H9 (cell line): ENCODE measurements at regions not wholly inside any gene's neighbourhood (a gene's known extent, or its start where the extent isn't known, plus 50 kb on each side); places are given as distances from the start of the nearest gene placed in this dataset.

Experiments
- DNase-seq: peaks from one replicate; pipeline ENCODE4 v3.0.0-alpha.2; 2017
- H2AFZ ChIP-seq: one replicate; pipeline ENCODE4 v1.6.1; 2013; ENCODE audit warnings: mild to moderate bottlenecking, low read length, control low read depth, moderate library complexity
- H2AK5ac ChIP-seq: 2 replicates; pipeline ENCODE4 v1.6.1; 2013; ENCODE audit warnings: low read length, control low read depth, mixed read lengths; ENCODE audit not compliant: insufficient read length
- H2BK120ac ChIP-seq: one replicate; pipeline ENCODE4 v1.6.1; 2013; ENCODE audit warnings: low read depth, mild to moderate bottlenecking, low read length, control low read depth, inconsistent platforms; ENCODE audit not compliant: poor library complexity, severe bottlenecking
- H2BK12ac ChIP-seq: 2 replicates; pipeline ENCODE4 v1.6.1; 2013; ENCODE audit warnings: low read length, control low read depth, mixed read lengths, low read depth; ENCODE audit not compliant: insufficient read length
- H2BK15ac ChIP-seq: 2 replicates; pipeline ENCODE4 v1.6.1; 2013; ENCODE audit warnings: low read depth, low read length, control low read depth
- H2BK20ac ChIP-seq: one replicate; pipeline ENCODE4 v1.6.1; 2013; ENCODE audit warnings: low read depth, mild to moderate bottlenecking, low read length, control low read depth, inconsistent platforms; ENCODE audit not compliant: poor library complexity, severe bottlenecking
- H2BK5ac ChIP-seq: 2 replicates; pipeline ENCODE4 v1.6.1; 2013; ENCODE audit warnings: low read length, control low read depth, mixed read lengths; ENCODE audit not compliant: insufficient read length
- H3K14ac ChIP-seq: 2 replicates; pipeline ENCODE4 v1.6.1; 2013; ENCODE audit warnings: low read length, control low read depth; ENCODE audit not compliant: insufficient read depth
- H3K18ac ChIP-seq: 2 replicates; pipeline ENCODE4 v1.6.1; 2013; ENCODE audit warnings: low read depth, mild to moderate bottlenecking, mixed read lengths, low read length, control low read depth; ENCODE audit not compliant: insufficient read length
- H3K23ac ChIP-seq: 2 replicates; pipeline ENCODE4 v1.6.1; 2013; ENCODE audit warnings: low read length, control low read depth, mixed read lengths, low read depth; ENCODE audit not compliant: insufficient read length
- H3K23me2 ChIP-seq: 2 replicates; pipeline ENCODE4 v1.6.1; 2013; ENCODE audit warnings: low read depth, mild to moderate bottlenecking, mixed read lengths, low read length, control low read depth; ENCODE audit not compliant: insufficient read length, poor library complexity, severe bottlenecking
- H3K27ac ChIP-seq: 2 replicates; pipeline ENCODE4 v1.5.1; 2013; ENCODE audit warnings: low read length, control low read depth, mixed read lengths, low read depth; ENCODE audit not compliant: insufficient read length
- H3K27me3 ChIP-seq: 2 replicates; pipeline ENCODE4 v1.6.1; 2013; ENCODE audit warnings: low read length, control low read depth, inconsistent platforms; ENCODE audit not compliant: insufficient read depth
- H3K4ac ChIP-seq: 2 replicates; pipeline ENCODE4 v1.6.1; 2013; ENCODE audit warnings: low read depth, mild to moderate bottlenecking, control low read depth, inconsistent platforms, low read length, moderate library complexity
- H3K4me1 ChIP-seq: 2 replicates; pipeline ENCODE4 v1.6.1; 2013; ENCODE audit warnings: low read length, control low read depth, inconsistent platforms; ENCODE audit not compliant: insufficient read depth
- H3K4me2 ChIP-seq: 2 replicates; pipeline ENCODE4 v1.6.1; 2013; ENCODE audit warnings: low read length, control low read depth, mixed read lengths; ENCODE audit not compliant: insufficient read length, insufficient read depth
- H3K56ac ChIP-seq: 2 replicates; pipeline ENCODE4 v1.6.1; 2013; ENCODE audit warnings: low read depth, mild to moderate bottlenecking, mixed read lengths, low read length, control low read depth; ENCODE audit not compliant: insufficient read length
- H3K79me1 ChIP-seq: 2 replicates; pipeline ENCODE4 v1.6.1; 2013; ENCODE audit warnings: low read depth, mild to moderate bottlenecking, moderate library complexity, low read length, control low read depth, inconsistent platforms; ENCODE audit not compliant: insufficient read depth, poor library complexity, severe bottlenecking
- H3K79me2 ChIP-seq: 2 replicates; pipeline ENCODE4 v1.6.1; 2013; ENCODE audit warnings: low read length, control low read depth, inconsistent platforms; ENCODE audit not compliant: insufficient read depth
- H3K9ac ChIP-seq: 2 replicates; pipeline ENCODE4 v1.6.1; 2013; ENCODE audit warnings: low read length, control low read depth, mixed read lengths; ENCODE audit not compliant: insufficient read length; ENCODE audit errors: extremely low read depth
- H3K9me3 ChIP-seq: one replicate; pipeline ENCODE4 v1.6.1; 2013; ENCODE audit warnings: low read depth, low read length, inconsistent platforms; ENCODE audit not compliant: control insufficient read depth
- H3T11ph ChIP-seq: one replicate; pipeline ENCODE4 v1.6.1; 2013; ENCODE audit warnings: mild to moderate bottlenecking, low read length, control low read depth, inconsistent platforms
- H4K20me1 ChIP-seq: one replicate; pipeline ENCODE4 v1.6.1; 2013; ENCODE audit not compliant: control insufficient read depth, insufficient read length, insufficient read depth
- H4K5ac ChIP-seq: 2 replicates; pipeline ENCODE4 v1.6.1; 2013; ENCODE audit warnings: low read depth, mild to moderate bottlenecking, mixed read lengths, low read length, control low read depth; ENCODE audit not compliant: insufficient read length
- H4K8ac ChIP-seq: replicated peaks from 2 replicates; pipeline ENCODE4 v1.6.1; 2013; ENCODE audit warnings: low read length, control low read depth, mixed read lengths, low read depth; ENCODE audit not compliant: insufficient read length
- H4K91ac ChIP-seq: 2 replicates; pipeline ENCODE4 v1.6.1; 2013; ENCODE audit warnings: low read depth, mild to moderate bottlenecking, moderate library complexity, mixed read lengths, low read length, control low read depth; ENCODE audit not compliant: insufficient read length
- H3K27ac Mint-ChIP-seq, 3 experiments: 2 replicates in 2 of 3; 3 replicates in 1 of 3; pipeline ENCODE4 v1.8.0; 2020 to 2021; ENCODE audit warnings: mixed read lengths in 3 of 3, mild to moderate bottlenecking in 1 of 3, moderate library complexity in 1 of 3
- H3K27me3 Mint-ChIP-seq: 2 replicates; pipeline ENCODE4 v1.8.0; 2021; ENCODE audit warnings: low read depth, mild to moderate bottlenecking, moderate library complexity, mixed read lengths
- H3K36me3 Mint-ChIP-seq, 3 experiments: 2 replicates in 2 of 3; 3 replicates in 1 of 3; pipeline ENCODE4 v1.8.0; 2020 to 2021; ENCODE audit warnings: low read depth in 3 of 3, mixed read lengths in 3 of 3; ENCODE audit not compliant: insufficient read depth in 1 of 3
- H3K4me1 Mint-ChIP-seq, 2 experiments: 2 replicates each; pipeline ENCODE4 v1.8.0; 2020; ENCODE audit warnings: mixed read lengths in 2 of 2
- H3K4me3 Mint-ChIP-seq, 2 experiments: 2 replicates in 1 of 2; 3 replicates in 1 of 2; pipeline ENCODE4 v1.8.0; 2020 to 2021; ENCODE audit warnings: mild to moderate bottlenecking in 2 of 2, mixed read lengths in 2 of 2, moderate library complexity in 1 of 2
- H3K9me3 Mint-ChIP-seq, 2 experiments: 2 replicates in 1 of 2; 3 replicates in 1 of 2; pipeline ENCODE4 v1.8.0; 2020; ENCODE audit warnings: mild to moderate bottlenecking in 2 of 2, mixed read lengths in 2 of 2, moderate library complexity in 1 of 2
- CTCF ChIP-seq: fragments of 200-600 bp; sonication (generic); conservative IDR thresholded peaks from 3 replicates; pipeline ENCODE4 v1.8.0; 2021; ENCODE audit warnings: antibody characterized with exemption, mild to moderate bottlenecking
- WGBS: extraction: QIAGEN DNeasy Blood & Tissue Kit; methylation state at CpG from one replicate; pipeline ENCODE4 v1.1.7; 2013; ENCODE audit warnings: missing lambda C conversion rate, low lambda C conversion rate, mixed read lengths; ENCODE audit not compliant: insufficient read length; ENCODE audit errors: extremely low coverage; 5-methylcytosine and 5-hydroxymethylcytosine counted together

GRCh38 chr13:84745051-84745551, 862.8 kb upstream of the SLITRK1 start:
- Histone ChIP-seq H4K91ac (no peak overlapping the region), H3K23ac (no peak overlapping the region), H3K9me3 (no peaks in the 10 kb centered on the region), H3K79me2 (no peaks in the 10 kb centered on the region), H4K8ac (no peak overlapping the region), H3K23me2 (no peaks in the 10 kb centered on the region), H3K79me1 (no peaks in the 10 kb centered on the region), H3K27ac (no peak overlapping the region), H3K27me3 (no peaks in the 10 kb centered on the region), H2AK5ac (no peak overlapping the region), H3K14ac (no peak overlapping the region), H3T11ph (no peak overlapping the region), H2BK15ac (no peak overlapping the region), H2BK12ac (no peak overlapping the region), H3K4me1 (no peaks in the 10 kb centered on the region), H3K9ac (no peak overlapping the region), H4K5ac (no peak overlapping the region), H2BK120ac (no peak overlapping the region), H4K20me1 (no peaks in the 10 kb centered on the region), H3K4ac (no peak overlapping the region), H2BK20ac (no peak overlapping the region), H3K18ac (no peak overlapping the region), H2AFZ (no peak overlapping the region), H3K4me2 (no peak overlapping the region), H2BK5ac (no peak overlapping the region), H3K56ac (no peak overlapping the region)
- no peak overlapping the region for H3K4me3 Mint-ChIP-seq
- no peaks in the 10 kb centered on the region for H3K27me3 Mint-ChIP-seq
- no peaks in the 10 kb centered on the region for H3K9me3 Mint-ChIP-seq
- H3K27ac Mint-ChIP-seq, result no peak overlapping the region
- H3K36me3 Mint-ChIP-seq, result no peaks in the 10 kb centered on the region
- H3K4me1 Mint-ChIP-seq, result no peaks in the 10 kb centered on the region
- no peak for TF ChIP-seq CTCF
- no CpG with 5 or more reads among the region's 5 CpGs for WGBS
- DNase-seq, result no peak
